ENCODE measurements at regions not wholly inside any gene's neighbourhood (a gene's known extent, or its start where the extent isn't known, plus 50 kb on each side); places are given as distances from the start of the nearest gene placed in this dataset.
"Not testable (repeated sequence)": the region's sequence is repeated elsewhere in the genome, so short reads cannot be mapped to it uniquely, and the experiment has no call there.

DNA sequence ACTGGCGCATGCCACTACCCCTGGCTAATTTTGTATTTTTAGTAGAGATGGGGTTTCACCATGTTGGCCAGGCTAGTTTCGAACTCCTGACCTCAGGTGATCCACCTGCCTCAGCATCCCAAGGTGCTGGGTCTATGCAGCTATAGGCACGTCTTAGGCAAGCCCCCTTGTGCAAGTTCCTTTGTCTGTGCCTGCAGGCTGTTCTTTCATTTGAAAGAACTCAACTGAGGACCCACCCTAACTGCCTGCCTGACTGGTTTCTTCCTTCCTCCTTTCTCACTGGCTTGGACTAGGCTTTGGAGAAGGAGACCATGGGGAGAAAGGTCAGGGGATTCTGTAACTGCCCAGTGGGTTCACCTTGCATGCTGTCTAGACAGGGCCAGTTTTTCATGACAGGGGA, 361.0 kb downstream of the TYW1 start:
- TF ChIP-seq, protein P1, sequence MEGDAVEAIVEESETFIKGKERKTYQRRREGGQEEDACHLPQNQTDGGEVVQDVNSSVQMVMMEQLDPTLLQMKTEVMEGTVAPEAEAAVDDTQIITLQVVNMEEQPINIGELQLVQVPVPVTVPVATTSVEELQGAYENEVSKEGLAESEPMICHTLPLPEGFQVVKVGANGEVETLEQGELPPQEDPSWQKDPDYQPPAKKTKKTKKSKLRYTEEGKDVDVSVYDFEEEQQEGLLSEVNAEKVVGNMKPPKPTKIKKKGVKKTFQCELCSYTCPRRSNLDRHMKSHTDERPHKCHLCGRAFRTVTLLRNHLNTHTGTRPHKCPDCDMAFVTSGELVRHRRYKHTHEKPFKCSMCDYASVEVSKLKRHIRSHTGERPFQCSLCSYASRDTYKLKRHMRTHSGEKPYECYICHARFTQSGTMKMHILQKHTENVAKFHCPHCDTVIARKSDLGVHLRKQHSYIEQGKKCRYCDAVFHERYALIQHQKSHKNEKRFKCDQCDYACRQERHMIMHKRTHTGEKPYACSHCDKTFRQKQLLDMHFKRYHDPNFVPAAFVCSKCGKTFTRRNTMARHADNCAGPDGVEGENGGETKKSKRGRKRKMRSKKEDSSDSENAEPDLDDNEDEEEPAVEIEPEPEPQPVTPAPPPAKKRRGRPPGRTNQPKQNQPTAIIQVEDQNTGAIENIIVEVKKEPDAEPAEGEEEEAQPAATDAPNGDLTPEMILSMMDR (IDR thresholded peaks at IDR 0.05; ENCODE audit: insufficient read depth, low read depth, low read length), result not testable (repeated sequence)
- TF ChIP-seq EZH2 (IDR thresholded peaks at IDR 0.05; ENCODE audit: insufficient read depth, low read length), result not testable (repeated sequence)

Measured in astrocyte (in vitro differentiated cells and primary cell).